HG02973 (cell line): ENCODE measurements at regions not wholly inside any gene's neighbourhood (a gene's known extent, or its start where the extent isn't known, plus 50 kb on each side); places are given as distances from the start of the nearest gene placed in this dataset.

Source experiments
- ATAC-seq: cut with Tn5 transposase; IDR thresholded peaks from one replicate; pipeline ENCODE4 v1.9.1; 2021; ENCODE audit warnings: moderate library complexity; ENCODE audit not compliant: unreplicated experiment

GRCh38 chr11:30811226-30811755 is 225.1 kb upstream of the MPPED2 start:
- ATAC-seq, result no peak

DNA sequence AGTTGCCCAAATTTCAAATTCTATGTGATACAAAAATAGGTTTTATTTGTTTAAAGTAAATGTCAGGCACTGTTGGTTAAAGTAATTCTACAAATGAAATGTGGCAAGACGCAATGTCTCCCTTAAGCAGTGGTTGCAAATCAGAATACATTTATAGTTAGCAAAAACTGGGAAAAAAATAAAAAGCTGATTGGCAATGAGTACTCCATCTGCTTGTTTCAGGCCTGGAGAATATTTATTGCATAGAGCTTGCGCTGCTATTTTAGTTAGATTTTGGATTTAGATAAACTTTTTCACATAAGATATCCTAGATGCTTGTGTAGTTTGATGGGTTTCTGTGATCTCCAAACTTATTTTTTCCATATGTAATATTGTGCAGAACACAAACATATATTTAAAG is 224.0 kb upstream of the MPPED2 start:
- no peak for ATAC-seq

DNA sequence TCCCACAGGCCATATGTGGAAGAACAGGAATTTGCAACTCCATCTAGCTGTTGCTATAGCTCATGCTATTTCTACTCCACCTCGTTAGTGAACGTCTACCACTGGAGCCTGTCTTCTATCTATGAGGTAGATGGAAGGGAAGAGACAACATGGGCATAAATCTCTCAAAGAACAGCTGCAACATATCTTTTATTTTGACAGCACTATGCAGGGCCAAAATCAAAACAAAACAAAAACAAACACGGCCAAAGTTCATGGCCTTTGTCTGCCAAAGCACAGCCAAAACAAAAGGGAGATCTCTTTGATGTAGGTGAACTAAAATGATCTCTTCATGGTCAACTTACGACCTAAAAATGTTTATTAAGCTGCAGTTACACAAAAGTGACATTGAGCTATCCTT is 215.2 kb upstream of the MPPED2 start:
- no peak for ATAC-seq

DNA sequence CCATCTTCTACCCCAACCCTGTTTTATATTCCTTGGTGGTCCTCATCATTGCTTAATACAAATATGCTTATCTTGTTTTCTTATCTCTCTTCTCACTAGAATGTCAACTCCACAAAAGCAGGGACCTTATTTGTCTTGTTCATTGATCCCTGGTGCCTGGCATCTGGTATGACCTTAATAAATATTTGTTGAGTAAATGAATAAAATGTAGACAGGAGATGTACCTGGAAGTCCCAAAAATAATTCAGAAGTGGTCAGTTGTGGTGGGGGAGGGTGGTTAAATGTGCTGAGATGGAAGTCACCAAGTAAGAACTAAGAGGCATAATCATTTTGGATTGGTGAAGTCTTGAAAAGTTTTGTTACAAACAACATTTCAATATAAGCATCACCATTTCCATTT is 214.8 kb upstream of the MPPED2 start:
- no peak for ATAC-seq

GRCh38 chr11:30798547-30799236 is 212.5 kb upstream of the MPPED2 start:
- ATAC-seq, result no peak

DNA sequence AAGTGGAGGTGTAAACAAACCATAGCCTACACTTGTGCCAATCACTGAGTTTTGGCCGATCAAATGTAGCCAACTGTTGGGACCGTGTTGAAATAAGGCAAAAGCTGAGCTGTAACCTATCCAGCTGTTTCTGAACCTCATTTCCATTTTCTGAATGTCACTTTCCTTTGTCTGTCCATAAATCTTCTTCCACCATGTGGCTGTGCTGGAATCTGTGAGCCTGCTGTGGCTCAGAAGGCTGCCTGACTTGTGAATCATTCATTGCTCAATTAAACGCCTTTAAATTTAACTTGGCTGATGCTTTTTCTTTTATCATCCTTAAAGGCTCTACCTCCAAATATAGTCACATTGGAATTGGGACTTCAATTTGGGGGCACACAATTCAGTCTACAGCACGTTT is 203.1 kb upstream of the MPPED2 start:
- no peak for ATAC-seq

GRCh38 chr11:30788849-30789248 is 202.7 kb upstream of the MPPED2 start:
- ATAC-seq, result no peak

DNA sequence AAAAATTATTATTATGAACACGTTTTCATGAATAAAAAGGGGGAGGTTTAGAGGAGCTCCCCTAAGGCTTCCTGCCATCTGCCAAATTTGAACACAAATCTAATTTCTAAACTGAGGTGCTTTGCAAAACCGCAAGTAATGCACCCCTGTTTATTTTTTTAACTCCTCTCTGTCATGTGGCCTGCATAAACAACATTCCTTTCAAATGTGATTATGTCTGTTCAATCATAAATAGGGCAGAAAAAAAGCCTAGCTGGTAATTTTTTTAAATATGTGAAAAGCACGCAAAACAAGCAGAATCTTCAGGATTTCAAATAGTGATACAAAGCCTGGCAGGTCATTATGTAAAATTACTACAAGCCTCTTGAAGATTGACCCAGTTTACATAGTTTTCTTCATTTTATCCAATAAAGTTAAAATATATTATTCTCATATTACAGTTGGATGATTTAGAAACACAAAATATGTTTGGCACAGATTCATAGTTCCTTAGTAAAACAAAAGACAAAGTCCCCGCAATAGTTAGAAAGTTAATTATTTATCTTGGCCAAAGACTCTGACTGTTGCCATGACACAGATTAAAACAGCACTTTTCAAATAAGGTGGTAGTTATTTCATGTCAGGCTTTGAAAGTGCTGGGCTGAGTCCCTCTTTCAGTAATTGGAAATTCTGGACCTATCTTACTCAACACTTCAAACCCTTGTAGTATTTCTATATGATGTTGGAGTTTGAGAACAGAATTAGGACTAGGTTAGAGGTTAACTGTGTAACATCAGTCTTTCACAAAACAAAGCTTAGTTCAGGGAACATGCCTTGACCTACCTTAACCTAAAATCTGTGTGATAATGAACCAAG is 200.3 kb upstream of the MPPED2 start:
- no peak for ATAC-seq

- ATAC-seq, result no peak
Measured at GRCh38 chr11:30778596-30778995, 192.4 kb upstream of the MPPED2 start.

- no peak for ATAC-seq
Measured at GRCh38 chr11:30775233-30775522, 189.0 kb upstream of the MPPED2 start.

- ATAC-seq, result no peak
Measured at GRCh38 chr11:30774496-30775232, 188.5 kb upstream of the MPPED2 start.

DNA sequence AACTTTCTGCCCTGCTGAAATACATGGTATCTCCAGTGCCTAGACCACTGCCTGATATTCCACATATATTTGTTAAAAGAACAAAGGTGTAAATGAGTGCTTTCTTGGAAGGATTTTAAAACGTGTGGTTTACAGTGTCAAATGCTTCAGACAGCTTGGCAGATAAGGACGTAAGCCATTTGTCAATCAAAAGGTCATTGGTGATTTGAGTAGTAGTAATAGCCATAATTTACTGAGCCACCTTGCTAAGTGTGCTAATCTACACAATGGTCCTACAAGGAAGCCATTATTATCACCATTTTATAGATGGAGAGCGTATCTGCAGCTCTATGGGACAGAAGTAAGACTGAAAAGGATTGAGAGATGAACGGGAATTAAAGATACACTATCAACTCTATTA is 186.8 kb upstream of the MPPED2 start:
- no peak for ATAC-seq

DNA sequence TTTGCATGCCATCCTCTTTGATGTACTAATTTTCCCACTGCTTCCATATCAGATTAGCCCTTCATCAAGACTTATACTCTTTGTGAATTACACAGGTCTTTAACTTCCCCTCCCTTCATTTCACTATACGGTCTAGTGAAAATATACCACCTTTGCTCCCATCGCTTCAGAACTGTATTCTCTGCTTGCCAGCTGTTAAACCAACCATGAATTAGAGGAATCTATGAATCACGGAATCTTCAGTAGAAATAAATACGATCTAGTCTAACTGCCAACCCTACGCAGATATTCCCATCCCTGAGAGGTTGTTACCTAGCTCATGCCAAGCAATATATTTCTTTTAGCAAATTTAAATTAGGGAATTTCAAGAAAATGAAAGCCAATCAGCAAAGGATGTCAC is 177.8 kb upstream of the MPPED2 start:
- ATAC-seq, result no peak

GRCh38 chr11:30762188-30762587 is 176.0 kb upstream of the MPPED2 start:
- ATAC-seq, result no peak

- ATAC-seq, result no peak
Measured at GRCh38 chr11:30760345-30760744, 174.2 kb upstream of the MPPED2 start.

- no peak for ATAC-seq
Measured at GRCh38 chr11:30758946-30759504, 172.9 kb upstream of the MPPED2 start.

DNA sequence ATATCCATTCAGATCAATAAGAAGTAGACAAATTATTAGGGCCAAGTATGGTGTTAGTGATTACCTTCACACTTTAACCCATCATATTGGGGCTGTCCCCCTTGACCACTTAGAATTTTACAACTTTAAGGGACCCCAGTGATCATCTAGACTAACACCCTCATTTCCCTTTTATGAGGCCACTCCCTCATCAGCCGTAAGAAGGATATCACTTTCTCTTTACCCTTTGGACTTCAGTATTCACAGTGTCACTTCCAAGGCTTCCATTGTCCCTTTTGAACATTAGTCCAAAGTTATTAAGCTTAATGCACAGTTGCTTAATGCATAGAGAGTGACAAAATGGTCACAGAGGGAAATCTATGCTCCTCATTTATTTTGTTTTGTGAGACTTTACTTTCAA is 172.4 kb upstream of the MPPED2 start:
- ATAC-seq, result no peak

GRCh38 chr11:30758012-30758411 is 171.9 kb upstream of the MPPED2 start:
- no peak for ATAC-seq

DNA sequence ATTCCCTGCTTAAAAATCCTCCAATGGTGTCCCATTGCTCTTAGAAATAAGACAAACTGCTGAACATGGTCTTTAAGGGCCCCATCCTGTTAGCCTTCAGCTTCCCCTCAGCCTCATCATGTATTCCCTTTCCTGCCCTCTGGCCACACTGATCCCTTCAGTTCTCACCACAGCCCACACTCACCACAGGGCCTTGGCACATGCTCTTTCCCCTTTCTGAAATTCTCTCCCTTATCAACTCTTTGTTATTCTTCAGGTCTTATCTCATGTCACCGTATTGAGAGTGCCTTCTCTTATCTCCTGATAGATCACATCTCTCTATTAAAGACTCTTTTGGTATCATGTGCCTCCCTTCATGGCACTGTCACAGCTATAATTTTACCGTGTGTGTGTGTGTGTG is 167.8 kb upstream of the MPPED2 start:
- ATAC-seq, result no peak

- no peak for ATAC-seq
Measured at GRCh38 chr11:30753504-30753903, 167.4 kb upstream of the MPPED2 start.

DNA sequence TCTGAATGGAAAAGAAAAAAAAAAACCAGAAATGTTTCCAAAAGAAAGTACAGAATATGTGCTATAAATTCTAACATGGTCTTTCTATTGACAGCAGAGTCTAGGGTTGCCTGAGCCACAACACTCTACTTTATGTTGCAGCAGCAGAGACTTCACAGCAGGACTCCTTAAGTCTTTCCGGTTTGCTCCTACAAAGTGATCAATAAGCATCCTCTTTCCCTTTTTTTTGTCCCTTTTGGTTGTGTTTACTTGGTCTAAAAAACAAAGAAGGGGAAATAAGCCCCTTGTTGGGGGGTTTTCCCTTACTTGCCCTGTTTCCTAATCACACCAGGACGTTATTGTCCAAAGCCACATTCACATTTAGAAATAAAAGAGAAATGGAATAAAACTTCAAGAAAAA is 163.1 kb upstream of the MPPED2 start:
- no peak for ATAC-seq
